ENCODE measurements at regions not wholly inside any gene's neighbourhood (a gene's known extent, or its start where the extent isn't known, plus 50 kb on each side); places are given as distances from the start of the nearest gene placed in this dataset.

- no peak for TF ChIP-seq ZFX (IDR thresholded peaks at IDR 0.05)
- TF ChIP-seq CTCF (conservative IDR thresholded peaks at IDR 0.05), result no peak
- no peak overlapping the region for H3K27ac ChIP-seq
Measured at GRCh38 chr6:48628316-48628715, 517.3 kb upstream of the PTCHD4 start.

DNA sequence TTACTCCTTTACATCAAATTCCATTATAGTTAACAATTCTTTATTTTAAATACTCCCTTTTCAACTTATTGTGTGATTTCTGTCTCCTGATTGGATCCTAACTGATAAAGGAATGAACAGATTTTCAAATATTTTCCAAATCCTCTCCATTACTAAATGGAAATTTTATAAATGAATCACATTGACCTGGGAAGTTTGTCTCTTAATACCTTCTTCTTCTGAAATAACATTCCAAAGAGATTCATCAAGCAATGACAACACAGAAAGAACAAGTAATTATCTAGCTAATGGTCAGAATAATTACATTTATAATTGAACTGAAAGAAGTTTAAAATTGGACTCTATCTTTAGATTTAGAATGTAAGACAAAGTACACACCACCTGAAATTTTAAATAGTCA is 515.4 kb upstream of the PTCHD4 start:
- TF ChIP-seq CTCF (conservative IDR thresholded peaks at IDR 0.05) (no peak), ZFX (IDR thresholded peaks at IDR 0.05) (no peak)
- no peak overlapping the region for H3K27ac ChIP-seq

DNA sequence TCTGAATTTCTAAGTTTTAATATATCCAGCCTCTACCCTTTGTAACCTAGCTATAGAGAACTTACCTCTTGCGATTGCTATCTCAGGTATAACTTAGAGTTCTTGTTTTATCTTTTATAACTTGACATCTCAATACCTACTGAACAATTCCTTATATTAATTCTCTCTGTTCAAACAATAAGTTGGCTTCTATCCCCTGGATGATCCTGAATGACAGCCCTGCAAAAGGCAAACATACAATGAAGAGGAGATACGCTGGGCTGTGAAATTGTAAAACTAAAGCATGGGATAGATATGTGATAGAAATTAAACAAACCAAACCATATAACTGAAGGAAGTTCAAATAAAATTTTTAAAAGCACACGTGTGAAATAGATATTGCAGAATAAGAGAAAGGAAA is 513.6 kb upstream of the PTCHD4 start:
- TF ChIP-seq ZFX (IDR thresholded peaks at IDR 0.05), result no peak
- no peak for TF ChIP-seq CTCF (conservative IDR thresholded peaks at IDR 0.05)
- H3K27ac ChIP-seq, result no peak overlapping the region

DNA sequence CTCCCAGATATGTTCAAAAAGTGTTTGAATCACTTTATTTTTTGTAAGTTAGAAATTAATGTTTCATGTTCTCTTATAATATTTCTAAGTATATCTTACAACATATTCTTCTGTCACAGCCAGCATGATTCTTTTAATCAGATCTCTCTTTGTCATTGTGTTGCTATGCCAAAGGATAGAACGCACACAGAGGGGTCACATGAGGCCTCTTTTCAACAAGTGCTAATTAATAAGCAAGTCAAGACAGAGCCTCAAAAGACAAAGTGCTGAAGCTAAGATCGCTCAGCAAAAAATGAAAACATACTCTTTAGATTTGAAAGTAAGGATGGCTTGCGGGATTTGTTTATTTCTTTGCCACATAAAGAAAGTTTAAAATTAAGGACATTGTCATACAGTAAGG is 508.8 kb upstream of the PTCHD4 start:
- no peak overlapping the region for H3K27ac ChIP-seq
- TF ChIP-seq CTCF (conservative IDR thresholded peaks at IDR 0.05) (no peak), ZFX (IDR thresholded peaks at IDR 0.05) (no peak)

DNA sequence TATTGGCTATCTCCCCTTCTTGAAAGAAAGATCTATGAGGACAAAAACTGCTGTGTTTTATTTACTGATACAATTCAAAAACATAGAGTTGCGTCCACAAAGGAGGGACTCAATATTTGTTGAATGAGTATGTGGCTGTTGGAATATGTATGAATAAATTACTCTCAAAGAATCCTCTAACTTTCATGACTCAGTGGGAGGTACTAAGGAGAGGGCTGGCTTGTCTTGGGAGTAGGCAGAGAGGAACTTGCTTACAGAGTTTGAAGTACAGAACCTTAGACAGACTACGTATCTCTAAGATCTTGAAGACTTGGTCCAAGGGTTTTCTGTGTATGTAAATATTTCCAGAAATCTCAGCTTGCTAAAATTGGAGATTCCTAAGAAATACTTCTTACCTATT is 504.0 kb upstream of the PTCHD4 start:
- TF ChIP-seq ZFX (IDR thresholded peaks at IDR 0.05) (no peak), CTCF (conservative IDR thresholded peaks at IDR 0.05) (no peak)
- H3K27ac ChIP-seq, result no peak overlapping the region

GRCh38 chr6:48614326-48614725 is 503.3 kb upstream of the PTCHD4 start:
- TF ChIP-seq ZFX (IDR thresholded peaks at IDR 0.05), result no peak
- no peak for TF ChIP-seq CTCF (conservative IDR thresholded peaks at IDR 0.05)
- no peak overlapping the region for H3K27ac ChIP-seq

DNA sequence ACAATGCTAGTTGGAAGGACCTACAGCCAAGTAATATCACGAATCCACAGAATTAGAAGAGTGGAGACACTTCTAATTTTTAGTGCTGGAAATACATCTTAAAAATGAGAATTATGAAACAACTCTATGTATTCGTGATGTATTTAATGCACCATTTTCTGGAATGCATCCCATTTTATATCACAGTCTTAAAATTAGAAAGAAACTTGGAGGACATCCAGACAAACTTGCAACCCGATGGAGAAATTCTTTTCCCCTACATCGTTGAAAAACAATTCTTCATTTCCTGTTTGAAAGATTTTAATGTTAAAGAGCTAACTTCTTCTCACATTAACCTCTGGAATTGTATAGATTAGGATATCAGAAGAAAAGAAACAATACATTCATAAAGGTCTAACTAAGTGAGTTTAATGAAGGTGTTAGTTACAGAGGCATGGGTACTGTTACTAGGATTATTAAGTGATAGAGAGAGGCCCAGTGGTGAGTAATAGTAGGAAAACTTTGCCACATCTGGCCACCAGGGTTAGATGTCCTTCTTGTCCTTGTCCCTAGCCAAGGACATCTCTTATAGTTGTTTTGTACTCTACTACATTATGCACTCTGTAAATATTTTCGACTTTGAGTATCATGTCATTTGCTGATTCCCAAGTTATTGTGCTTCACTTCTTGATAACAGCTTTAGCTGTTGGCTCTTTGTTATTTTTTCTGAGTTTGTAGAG is 502.4 kb upstream of the PTCHD4 start:
- TF ChIP-seq ZFX (IDR thresholded peaks at IDR 0.05), result no peak
- TF ChIP-seq CTCF (conservative IDR thresholded peaks at IDR 0.05), result no peak

More for the DNA sequence above, 502.4 kb upstream of the PTCHD4 start:
- no peak overlapping the region for H3K27ac ChIP-seq

Measured in C4-2B (cell line).